K562 (cell line): ENCODE measurements at regions not wholly inside any gene's neighbourhood (a gene's known extent, or its start where the extent isn't known, plus 50 kb on each side); places are given as distances from the start of the nearest gene placed in this dataset.

Experiments used
- ATAC-seq: fragments of 200-7000 bp; cut with Tn5 transposase; 3 replicates; pipeline ENCODE4 v1.9.1; 2020; ENCODE audit warnings: moderate library complexity
- BruUV-seq: library from RNA; stranded (reverse); fragments of 400-500 nt; replicated peaks from 2 replicates; lab custom pipeline; 2021; lab: Mats Ljungman, UMichigan
- CTCF ChIA-PET: fragments of 300-600 bp; formaldehyde crosslinking; extraction: SDS; loops from one replicate; lab custom pipeline; 2021; ENCODE audit warnings: low intra/inter-chr PET ratio; lab: Yijun Ruan, JAX
- POLR2A ChIA-PET: fragments of 300-600, 350-650 bp; sonication (Branson Sonifier 250); formaldehyde crosslinking; extraction: SDS; loops from one replicate; lab custom pipeline; 2021; ENCODE audit warnings: antibody characterized with exemption, inconsistent platforms; lab: Yijun Ruan, JAX
- DNase-seq, 4 experiments: peaks; one replicate each; pipeline versions ENCODE4 v3.0.0 to v3.0.0-alpha.2; 2011 to 2018; ENCODE audit warnings: low spot score in 3 of 4, mixed read lengths in 3 of 4; ENCODE audit errors: extremely low read depth in 1 of 4
- FAIRE-seq: peaks from 2 replicates; lab custom pipeline; 2011; peaks lifted over from hg19 to GRCh38; lab: Jason Lieb, UNC
- H2AFZ ChIP-seq: 2 replicates; pipeline ENCODE4 v1.6.0; 2011; ENCODE audit warnings: low read depth, low read length, control low read depth, inconsistent platforms
- H3K27ac ChIP-seq: fragments of 200-600 bp; 3 replicates; pipeline ENCODE4 v1.8.0; 2011; ENCODE audit warnings: low read depth, mild to moderate bottlenecking, control low read depth, inconsistent platforms, low read length, moderate library complexity, mixed read lengths; ENCODE audit errors: extremely low read depth
- H3K27me3 ChIP-seq, 2 experiments: fragments of 300-600 bp in 1 of 2; 2 replicates in 1 of 2; 3 replicates in 1 of 2; pipeline versions ENCODE4 v1.6.0 to v1.8.0; 2011; ENCODE audit warnings: inconsistent platforms in 2 of 2, low read length in 2 of 2, mild to moderate bottlenecking in 1 of 2, mixed read lengths in 1 of 2, moderate library complexity in 1 of 2; ENCODE audit not compliant: control insufficient read depth in 2 of 2, insufficient read depth in 2 of 2
- H3K36me3 ChIP-seq: fragments of 300-600 bp; 3 replicates; pipeline ENCODE4 v1.8.0; 2011; ENCODE audit warnings: mild to moderate bottlenecking, low read length, inconsistent platforms; ENCODE audit not compliant: control insufficient read depth, insufficient read depth
- H3K4me1 ChIP-seq, 2 experiments: fragments of 200-600 bp in 1 of 2; replicated peaks in 1 of 2; 2 replicates in 1 of 2; 3 replicates in 1 of 2; pipeline versions ENCODE4 v1.5.1 to v1.8.0; 2011; ENCODE audit warnings: inconsistent platforms in 2 of 2, low read length in 2 of 2, mild to moderate bottlenecking in 1 of 2, mixed read lengths in 1 of 2, moderate library complexity in 1 of 2; ENCODE audit not compliant: control insufficient read depth in 2 of 2, insufficient read depth in 2 of 2
- H3K4me2 ChIP-seq: 2 replicates; pipeline ENCODE4 v1.6.1; 2011; ENCODE audit warnings: low read length, control low read depth, inconsistent platforms, mixed read lengths; ENCODE audit not compliant: insufficient read depth
- H3K4me3 ChIP-seq: fragments of 200-600 bp; sonication (generic), shearing (Covaris generic); 2 replicates; pipeline ENCODE4 v1.5.1; 2016; ENCODE audit warnings: control low read depth, inconsistent platforms
- H3K79me2 ChIP-seq: fragments of 200-600 bp; 3 replicates; pipeline ENCODE4 v1.8.0; 2011; ENCODE audit warnings: low read length, inconsistent platforms; ENCODE audit not compliant: control insufficient read depth, insufficient read depth
- H3K9ac ChIP-seq, 2 experiments: 2 replicates each; pipeline versions ENCODE4 v1.6.0 to v1.6.1; 2011; ENCODE audit warnings: low read depth in 2 of 2, low read length in 2 of 2, control low read depth in 1 of 2, inconsistent platforms in 1 of 2, mild to moderate bottlenecking in 1 of 2, mixed read lengths in 1 of 2; ENCODE audit not compliant: insufficient read depth in 1 of 2
- H3K9me1 ChIP-seq: one replicate; pipeline ENCODE4 v1.6.0; 2011; ENCODE audit warnings: inconsistent platforms, mild to moderate bottlenecking, low read length, moderate library complexity; ENCODE audit not compliant: control insufficient read depth, insufficient read depth
- H3K9me3 ChIP-seq: replicated peaks from 2 replicates; pipeline ENCODE4 v1.5.1; 2011; ENCODE audit warnings: low read depth, low read length, inconsistent platforms; ENCODE audit not compliant: control insufficient read depth, insufficient read depth
- H4K20me1 ChIP-seq: replicated peaks from 2 replicates; pipeline ENCODE4 v1.6.1; 2011; ENCODE audit warnings: low read length, inconsistent platforms, mixed read lengths; ENCODE audit not compliant: control insufficient read depth, insufficient read depth
- FOXP4 ChIP-seq: sonication (generic); formaldehyde crosslinking; IDR thresholded peaks from 2 replicates; pipeline ENCODE4 v1.8.0; 2022; ENCODE audit warnings: mild to moderate bottlenecking, missing genetic modification reagents, borderline replicate concordance
- PREB ChIP-seq: sonication (generic); formaldehyde crosslinking; IDR thresholded peaks from 2 replicates; pipeline ENCODE4 v1.8.1; 2023; ENCODE audit warnings: mild to moderate bottlenecking, missing genetic modification reagents
- SPI1 ChIP-seq: IDR thresholded peaks from 2 replicates; pipeline ENCODE4 v1.6.1; 2011; ENCODE audit warnings: low read depth, low read length, control low read depth, borderline replicate concordance
- SREBF2 ChIP-seq: sonication (generic); formaldehyde crosslinking; IDR thresholded peaks from 2 replicates; pipeline ENCODE4 v1.4.0; 2020; ENCODE audit warnings: mild to moderate bottlenecking, missing genetic modification reagents
- ZBED1 ChIP-seq: IDR thresholded peaks from 2 replicates; pipeline ENCODE4 v1.6.1; 2014
- ZKSCAN1 ChIP-seq: fragments of 150-350 bp; IDR thresholded peaks from 2 replicates; pipeline ENCODE4 v1.6.1; 2016; ENCODE audit warnings: low read depth, low read length
- ZNF12 ChIP-seq: sonication (generic); formaldehyde crosslinking; IDR thresholded peaks from 2 replicates; pipeline ENCODE4 v1.4.0; 2020; ENCODE audit warnings: mild to moderate bottlenecking, missing genetic modification reagents
- ZNF134 ChIP-seq: fragments of 250-450 bp; sonication (Bioruptor Pico); conservative IDR thresholded peaks from 2 replicates; pipeline ENCODE4 v1.4.0; 2020
- ZNF184 ChIP-seq: sonication (generic); formaldehyde crosslinking; IDR thresholded peaks from 2 replicates; pipeline ENCODE4 v1.5.0; 2020; ENCODE audit warnings: missing genetic modification reagents
- WGBS: fragments of 100-300 bp; shearing (Covaris generic); methylation state at CpG from one replicate; pipeline ENCODE4 v1.1.6; 2016; ENCODE audit warnings: low coverage, mixed read lengths; ENCODE audit not compliant: insufficient coverage; ENCODE audit errors: missing lambda C conversion rate; 5-methylcytosine and 5-hydroxymethylcytosine counted together
- in situ Hi-C: fragments of 300-500 bp; cut with MboI; formaldehyde crosslinking; loops from 4 replicates; pipeline ENCODE4 v1.15.0; 2018; ENCODE audit warnings: inconsistent platforms, mixed read lengths
- intact Hi-C: fragments of 100-400 bp; cut with micrococcal nuclease; formaldehyde crosslinking; loops from 2 replicates; pipeline ENCODE4 v1.14.2; 2022

GRCh38 chr5:93294996-93295395 is 286.0 kb downstream of the NR2F1-AS1 start:
- CTCF ChIA-PET = no interaction called here
- no peak overlapping the region for H3K4me3 ChIP-seq
- POLR2A ChIA-PET = no interaction called here

More at GRCh38 chr5:93294996-93295395, 286.0 kb downstream of the NR2F1-AS1 start:
- no peaks in the 10 kb centered on the region for H3K9me3 ChIP-seq
- H3K27me3 ChIP-seq = no peaks in the 10 kb centered on the region
- intact Hi-C loops = no loop called here
- DNase-seq = no peak
- WGBS = 0% methylated on average over 1 of the region's 1 CpG
- no peaks in the 10 kb centered on the region for H4K20me1 ChIP-seq
- BruUV-seq = no TSS peak
- in situ Hi-C loops = no loop called here
- no peaks in the 10 kb centered on the region for H3K79me2 ChIP-seq
- no peak overlapping the region for H3K4me2 ChIP-seq
- H3K36me3 ChIP-seq = no peaks in the 10 kb centered on the region
- H3K27ac ChIP-seq = no peak overlapping the region
- H3K4me1 ChIP-seq = no peaks in the 10 kb centered on the region
- H2AFZ ChIP-seq = no peak overlapping the region
- ATAC-seq = no peak
- FAIRE-seq = no peak
- H3K9me1 ChIP-seq = no peaks in the 10 kb centered on the region
- TF ChIP-seq PREB (CRISPR knock-in tag) (no peak), SPI1 (no peak), ZKSCAN1 (no peak), ZNF134 (CRISPR knock-in tag) (no peak), SREBF2 (CRISPR knock-in tag) (no peak), ZBED1 (no peak), ZNF184 (CRISPR knock-in tag) (no peak), ZNF12 (CRISPR knock-in tag) (no peak), FOXP4 (CRISPR knock-in tag) (no peak)
- H3K9ac ChIP-seq = no peak overlapping the region
